ENCODE measurements at regions not wholly inside any gene's neighbourhood (a gene's known extent, or its start where the extent isn't known, plus 50 kb on each side); places are given as distances from the start of the nearest gene placed in this dataset.

DNA sequence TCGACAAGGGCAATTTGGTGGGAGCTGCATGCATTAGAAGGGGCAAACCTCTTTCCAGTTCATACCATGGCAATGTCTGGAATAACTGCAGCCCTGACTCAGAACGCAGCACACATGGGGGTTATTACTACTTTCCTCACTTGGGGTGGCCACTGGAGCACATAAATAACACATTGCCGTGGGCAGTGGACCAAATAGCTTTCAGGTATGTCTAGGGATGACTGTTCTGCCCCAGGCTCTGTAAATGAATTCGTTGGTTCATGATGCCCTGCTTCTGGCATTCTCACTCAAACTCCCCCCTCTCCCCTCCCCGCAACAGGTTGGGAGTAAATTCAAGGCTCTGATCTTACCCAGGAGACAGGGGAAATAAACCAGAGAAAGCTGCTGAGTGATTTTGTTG is 238.0 kb upstream of the PLET1 start:
- no peak for ATAC-seq (ENCODE audit: insufficient number of reproducible peaks, low FRiP score, low read depth)
- no peak overlapping the region for H3K4me3 ChIP-seq
- TF ChIP-seq, protein P1, sequence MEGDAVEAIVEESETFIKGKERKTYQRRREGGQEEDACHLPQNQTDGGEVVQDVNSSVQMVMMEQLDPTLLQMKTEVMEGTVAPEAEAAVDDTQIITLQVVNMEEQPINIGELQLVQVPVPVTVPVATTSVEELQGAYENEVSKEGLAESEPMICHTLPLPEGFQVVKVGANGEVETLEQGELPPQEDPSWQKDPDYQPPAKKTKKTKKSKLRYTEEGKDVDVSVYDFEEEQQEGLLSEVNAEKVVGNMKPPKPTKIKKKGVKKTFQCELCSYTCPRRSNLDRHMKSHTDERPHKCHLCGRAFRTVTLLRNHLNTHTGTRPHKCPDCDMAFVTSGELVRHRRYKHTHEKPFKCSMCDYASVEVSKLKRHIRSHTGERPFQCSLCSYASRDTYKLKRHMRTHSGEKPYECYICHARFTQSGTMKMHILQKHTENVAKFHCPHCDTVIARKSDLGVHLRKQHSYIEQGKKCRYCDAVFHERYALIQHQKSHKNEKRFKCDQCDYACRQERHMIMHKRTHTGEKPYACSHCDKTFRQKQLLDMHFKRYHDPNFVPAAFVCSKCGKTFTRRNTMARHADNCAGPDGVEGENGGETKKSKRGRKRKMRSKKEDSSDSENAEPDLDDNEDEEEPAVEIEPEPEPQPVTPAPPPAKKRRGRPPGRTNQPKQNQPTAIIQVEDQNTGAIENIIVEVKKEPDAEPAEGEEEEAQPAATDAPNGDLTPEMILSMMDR (IDR thresholded peaks at IDR 0.05), result no peak
- DNase-seq (ENCODE audit: low spot score), result no peak
- no peaks in the 10 kb centered on the region for H3K4me1 ChIP-seq (ENCODE audit: control insufficient read depth in 1 of 2, low read depth in 2 of 2)
- H3K27me3 ChIP-seq (replicated peaks; ENCODE audit: insufficient read depth), result no peaks in the 10 kb centered on the region
- H3K9me3 ChIP-seq, result no peaks in the 10 kb centered on the region
- H3K36me3 ChIP-seq, result no peaks in the 10 kb centered on the region
- H3K27ac ChIP-seq, result no peak overlapping the region

DNA sequence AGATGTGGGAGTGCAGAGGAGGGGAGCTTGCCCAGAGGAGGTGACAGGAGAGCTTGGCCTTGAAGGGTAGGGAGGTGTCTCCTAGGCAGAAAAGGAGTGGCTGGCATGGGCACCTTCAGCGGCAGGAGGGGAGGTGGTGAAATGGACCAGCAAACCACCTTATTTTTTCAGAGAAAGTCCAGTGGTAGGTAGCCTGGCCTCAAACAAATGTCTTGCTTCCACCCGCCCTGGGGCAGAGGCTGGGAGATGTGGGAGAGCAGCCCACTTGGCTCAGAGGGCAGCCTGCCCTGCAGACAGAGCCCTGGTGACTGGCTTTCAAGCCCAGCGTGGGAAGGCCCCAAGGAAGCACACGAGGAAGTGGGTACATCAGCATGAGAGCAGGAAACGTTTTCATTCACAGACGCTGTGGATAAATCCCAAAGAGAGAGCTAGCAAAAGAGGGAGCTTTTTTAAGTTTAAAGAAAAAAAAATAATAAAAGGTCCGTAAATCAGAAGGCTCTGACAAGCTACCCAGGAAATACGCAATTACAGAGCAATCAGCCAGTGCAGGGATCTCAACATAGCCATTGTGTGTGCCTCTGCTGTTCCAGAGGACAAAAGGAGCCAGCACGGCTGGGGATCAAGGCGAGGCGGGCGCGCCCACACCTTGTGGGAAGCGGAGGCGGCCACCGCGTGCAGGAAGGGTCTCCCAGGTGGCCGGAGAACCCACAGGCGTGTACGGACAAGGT is 238.7 kb upstream of the PLET1 start:
- no peak for DNase-seq (ENCODE audit: low spot score)
- Histone ChIP-seq H3K4me1 (ENCODE audit: control insufficient read depth in 1 of 2, low read depth in 2 of 2) (no peaks in the 10 kb centered on the region), H3K4me3 (no peak overlapping the region), H3K9me3 (no peaks in the 10 kb centered on the region), H3K36me3 (no peaks in the 10 kb centered on the region), H3K27me3 (replicated peaks; ENCODE audit: insufficient read depth) (no peaks in the 10 kb centered on the region), H3K27ac (no peak overlapping the region)
- ATAC-seq (ENCODE audit: insufficient number of reproducible peaks, low FRiP score, low read depth), result no peak
- TF ChIP-seq, protein P1 (IDR thresholded peaks at IDR 0.05), result no peak

DNA sequence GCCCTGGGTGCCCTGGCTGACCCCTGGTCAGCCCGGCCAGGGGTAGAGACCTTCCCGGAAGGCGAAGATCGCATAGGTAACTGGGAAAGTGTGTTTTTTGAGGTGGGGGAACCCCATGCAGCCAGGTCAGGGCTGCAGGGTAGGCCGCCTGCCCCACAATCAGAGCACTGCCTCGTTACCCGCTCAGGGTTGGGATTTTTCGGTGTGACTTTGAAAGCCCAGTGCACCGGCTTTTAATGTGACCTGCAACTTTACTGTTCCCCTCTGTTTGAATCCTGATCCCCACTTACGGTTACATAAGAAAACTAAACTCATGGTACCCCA is 239.2 kb upstream of the PLET1 start:
- H3K36me3 ChIP-seq, result no peaks in the 10 kb centered on the region

DNA sequence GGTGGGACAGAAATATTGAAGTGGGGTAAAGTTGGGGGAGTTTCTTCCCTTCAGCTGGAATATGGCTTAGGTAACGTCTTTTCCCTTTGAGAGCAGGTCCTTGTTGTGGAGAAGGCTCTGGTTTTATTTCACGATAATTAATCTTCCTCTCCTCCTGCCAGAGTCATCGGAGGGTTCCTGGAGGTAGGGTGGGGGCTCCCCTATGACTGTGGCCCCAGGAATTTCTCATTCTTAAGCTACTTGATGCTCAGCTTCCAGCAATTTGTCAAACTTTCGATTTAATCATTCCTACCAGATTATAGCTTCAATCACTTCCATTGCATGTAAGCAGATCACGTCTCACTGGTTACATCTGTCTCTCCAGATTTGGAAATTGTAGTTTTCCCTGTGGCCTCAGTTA is 242.8 kb upstream of the PLET1 start:
- TF ChIP-seq, protein P1 (IDR thresholded peaks at IDR 0.05), result no peak
- DNase-seq (ENCODE audit: low spot score), result no peak

More for the DNA sequence above, 239.2 kb upstream of the PLET1 start:
- TF ChIP-seq, protein P1 (IDR thresholded peaks at IDR 0.05), result no peak
- ATAC-seq (ENCODE audit: insufficient number of reproducible peaks, low FRiP score, low read depth) (no peak), DNase-seq (ENCODE audit: low spot score) (no peak)
- Histone ChIP-seq H3K27me3 (replicated peaks; ENCODE audit: insufficient read depth) (no peaks in the 10 kb centered on the region), H3K9me3 (no peaks in the 10 kb centered on the region), H3K27ac (no peak overlapping the region), H3K4me1 (ENCODE audit: control insufficient read depth in 1 of 2, low read depth in 2 of 2) (no peaks in the 10 kb centered on the region), H3K4me3 (no peak overlapping the region)

DNA sequence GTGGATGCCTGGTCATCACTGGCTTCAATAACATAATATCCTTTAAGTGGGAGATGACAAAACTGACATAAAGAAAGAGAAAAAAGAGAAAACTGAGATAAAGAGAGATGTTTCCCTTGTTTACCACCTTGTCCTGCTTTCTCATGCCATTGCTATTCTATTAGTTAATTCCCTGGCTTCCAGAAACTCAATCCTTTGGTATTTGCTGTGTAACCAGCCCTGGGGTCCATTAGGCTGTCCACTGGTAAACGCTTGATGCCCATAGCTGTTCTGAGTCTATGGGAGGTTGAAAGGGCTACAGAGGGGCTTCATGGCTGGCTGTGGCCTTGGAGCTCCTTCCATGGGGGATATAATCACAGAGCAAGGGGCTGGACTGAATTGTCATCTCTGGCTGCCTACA is 243.4 kb upstream of the PLET1 start:
- Histone ChIP-seq H3K4me1 (ENCODE audit: control insufficient read depth in 1 of 2, low read depth in 2 of 2) (no peaks in the 10 kb centered on the region), H3K27me3 (replicated peaks; ENCODE audit: insufficient read depth) (no peaks in the 10 kb centered on the region), H3K27ac (no peak overlapping the region), H3K9me3 (no peaks in the 10 kb centered on the region), H3K36me3 (no peaks in the 10 kb centered on the region), H3K4me3 (no peak overlapping the region)
- ATAC-seq (ENCODE audit: insufficient number of reproducible peaks, low FRiP score, low read depth), result no peak
- no peak for DNase-seq (ENCODE audit: low spot score)
- TF ChIP-seq, protein P1 (IDR thresholded peaks at IDR 0.05), result no peak

More for the DNA sequence above, 242.8 kb upstream of the PLET1 start:
- Histone ChIP-seq H3K27me3 (replicated peaks; ENCODE audit: insufficient read depth) (no peaks in the 10 kb centered on the region), H3K27ac (no peak overlapping the region), H3K4me3 (no peak overlapping the region), H3K36me3 (no peaks in the 10 kb centered on the region), H3K4me1 (ENCODE audit: control insufficient read depth in 1 of 2, low read depth in 2 of 2) (no peaks in the 10 kb centered on the region), H3K9me3 (no peaks in the 10 kb centered on the region)
- ATAC-seq (ENCODE audit: insufficient number of reproducible peaks, low FRiP score, low read depth), result no peak
